SK-N-SH (cell line): ENCODE measurements at regions not wholly inside any gene's neighbourhood (a gene's known extent, or its start where the extent isn't known, plus 50 kb on each side); places are given as distances from the start of the nearest gene placed in this dataset.

Source experiments
- CTCF ChIA-PET: fragments of 300-600, 350-600 bp; formaldehyde crosslinking; extraction: SDS; loops from one replicate; lab custom pipeline; 2021; lab: Yijun Ruan, JAX
- POLR2A ChIA-PET: fragments of 350-600 bp; sonication (Branson Sonifier 250); formaldehyde crosslinking; extraction: SDS; loops from one replicate; lab custom pipeline; 2020; ENCODE audit warnings: antibody characterized with exemption, inconsistent platforms; lab: Yijun Ruan, JAX
- DNase-seq: peaks from one replicate; pipeline ENCODE4 v3.0.0; 2012
- H2AFZ ChIP-seq: fragments of 200-600 bp; sonication (generic); 2 replicates; pipeline ENCODE4 v1.8.1; 2016; ENCODE audit warnings: antibody characterized with exemption, mild to moderate bottlenecking, low read depth
- H3F3A ChIP-seq: fragments of 200-600 bp; sonication (generic); replicated peaks from 2 replicates; pipeline ENCODE3; 2016; ENCODE audit warnings: antibody characterized with exemption, mild to moderate bottlenecking; ENCODE audit not compliant: insufficient read depth
- H3K27ac ChIP-seq, 2 experiments: fragments of 200-500 bp in 1 of 2; fragments of 200-600 bp in 1 of 2; sonication (Bioruptor generic) in 1 of 2; sonication (generic), shearing (Covaris generic) in 1 of 2; 2 replicates each; pipeline versions ENCODE4 v1.5.1 to v1.6.1; 2014 to 2016; ENCODE audit warnings: low read depth in 2 of 2, inconsistent platforms in 1 of 2, low read length in 1 of 2, mild to moderate bottlenecking in 1 of 2, mixed read lengths in 1 of 2
- H3K27me3 ChIP-seq: fragments of 200-600 bp; sonication (generic), shearing (Covaris generic); 2 replicates; pipeline ENCODE4 v1.6.1; 2016; ENCODE audit warnings: mixed run types; ENCODE audit not compliant: insufficient read depth
- H3K36me3 ChIP-seq, 2 experiments: fragments of 200-500 bp in 1 of 2; fragments of 200-600 bp in 1 of 2; sonication (Bioruptor generic) in 1 of 2; sonication (generic) in 1 of 2; replicated peaks in 1 of 2; 2 replicates each; pipeline versions ENCODE3 to v1.5.1; 2014 to 2016; ENCODE audit warnings: low read length in 1 of 2, mild to moderate bottlenecking in 1 of 2; ENCODE audit not compliant: insufficient read depth in 2 of 2, control insufficient read depth in 1 of 2
- H3K4me1 ChIP-seq, 2 experiments: fragments of 200-500 bp in 1 of 2; fragments of 200-600 bp in 1 of 2; sonication (Bioruptor generic) in 1 of 2; sonication (generic), shearing (Covaris generic) in 1 of 2; 2 replicates each; pipeline versions ENCODE4 v1.5.1 to v1.6.1; 2014 to 2016; ENCODE audit warnings: low read depth in 1 of 2, low read length in 1 of 2, mixed run types in 1 of 2; ENCODE audit not compliant: insufficient read depth in 2 of 2, control insufficient read depth in 1 of 2
- H3K4me2 ChIP-seq: fragments of 200-600 bp; sonication (generic), shearing (Covaris generic); 2 replicates; pipeline ENCODE4 v1.6.1; 2017; ENCODE audit warnings: mixed run types
- H3K4me3 ChIP-seq, 2 experiments: fragments of 200-500 bp in 1 of 2; fragments of 200-600 bp in 1 of 2; sonication (Bioruptor generic) in 1 of 2; sonication (generic), shearing (Covaris generic) in 1 of 2; 2 replicates each; pipeline versions ENCODE4 v1.5.1 to v1.8.1; 2014 to 2016; ENCODE audit warnings: low read depth in 2 of 2, inconsistent platforms in 1 of 2, low read length in 1 of 2, mild to moderate bottlenecking in 1 of 2, mixed read lengths in 1 of 2, moderate library complexity in 1 of 2
- H3K79me2 ChIP-seq: fragments of 200-600 bp; sonication (generic); 2 replicates; pipeline ENCODE4 v1.8.1; 2017; ENCODE audit warnings: mild to moderate bottlenecking; ENCODE audit not compliant: insufficient read depth
- H3K9ac ChIP-seq: fragments of 200-600 bp; sonication (generic); 2 replicates; pipeline ENCODE4 v1.6.1; 2017; ENCODE audit warnings: mixed run types
- H3K9me2 ChIP-seq: fragments of 200-600 bp; sonication (generic); 2 replicates; pipeline ENCODE4 v1.6.1; 2017; ENCODE audit warnings: mixed run types
- H3K9me3 ChIP-seq: fragments of 200-600 bp; sonication (generic); 2 replicates; pipeline ENCODE4 v1.6.1; 2017; ENCODE audit warnings: mixed run types, mild to moderate bottlenecking, moderate library complexity
- H4K20me1 ChIP-seq: fragments of 200-600 bp; sonication (generic); 2 replicates; pipeline ENCODE4 v1.6.1; 2017; ENCODE audit warnings: mild to moderate bottlenecking, mixed run types; ENCODE audit not compliant: insufficient read depth
- CHD2 ChIP-seq: fragments of 150-350 bp; IDR thresholded peaks from 2 replicates; pipeline ENCODE4 v1.6.1; 2018; ENCODE audit warnings: low read length; ENCODE audit not compliant: partially characterized antibody
- CTCF ChIP-seq: fragments of 200-600 bp; sonication (generic); IDR thresholded peaks from 2 replicates; pipeline ENCODE4 v1.6.1; 2017; ENCODE audit warnings: antibody characterized with exemption, mild to moderate bottlenecking, moderate library complexity
- EZH2phosphoT487 ChIP-seq: fragments of 200-600 bp; sonication (generic); IDR thresholded peaks from 2 replicates; pipeline ENCODE4 v1.6.1; 2017; ENCODE audit warnings: low read depth, mixed run types, mild to moderate bottlenecking, antibody characterized with exemption, moderate library complexity, borderline replicate concordance
- FOXM1 ChIP-seq: IDR thresholded peaks from 2 replicates; pipeline ENCODE4 v1.4.0; 2012; ENCODE audit warnings: low read depth, mild to moderate bottlenecking
- GABPA ChIP-seq: IDR thresholded peaks from 2 replicates; pipeline ENCODE4 v1.4.0; 2012; ENCODE audit warnings: low read depth, mild to moderate bottlenecking
- IRF3 ChIP-seq: fragments of 150-350 bp; IDR thresholded peaks from 2 replicates; pipeline ENCODE4 v1.6.1; 2016; ENCODE audit warnings: mild to moderate bottlenecking, low read depth, low read length
- JUND ChIP-seq: IDR thresholded peaks from 2 replicates; pipeline ENCODE4 v1.4.0; 2012
- MEF2A ChIP-seq: IDR thresholded peaks from 2 replicates; pipeline ENCODE4 v1.4.0; 2012; ENCODE audit warnings: low read depth, borderline replicate concordance
- MXI1 ChIP-seq: IDR thresholded peaks from 2 replicates; pipeline ENCODE4 v1.6.1; 2012; ENCODE audit warnings: mild to moderate bottlenecking, low read depth, low read length, improper control_type of control experiment
- RAD21 ChIP-seq: IDR thresholded peaks from 2 replicates; pipeline ENCODE4 v1.6.1; 2012; ENCODE audit warnings: mild to moderate bottlenecking, low read length
- RCOR1 ChIP-seq: fragments of 150-350 bp; IDR thresholded peaks from 2 replicates; pipeline ENCODE4 v1.6.1; 2017; ENCODE audit warnings: antibody characterized with exemption, low read length
- RFX5 ChIP-seq: IDR thresholded peaks from 2 replicates; pipeline ENCODE4 v1.6.1; 2012; ENCODE audit warnings: mild to moderate bottlenecking, improper control_type of control experiment, low read length
- SIN3A ChIP-seq: IDR thresholded peaks from 2 replicates; pipeline ENCODE4 v1.6.1; 2012; ENCODE audit warnings: low read depth, mild to moderate bottlenecking, low read length, moderate library complexity, borderline replicate concordance
- SMC3 ChIP-seq: IDR thresholded peaks from 2 replicates; pipeline ENCODE4 v1.6.1; 2012; ENCODE audit warnings: low read depth, low read length, improper control_type of control experiment
- TAF1 ChIP-seq: IDR thresholded peaks from 2 replicates; pipeline ENCODE4 v1.6.1; 2012; ENCODE audit warnings: low read depth, mild to moderate bottlenecking, low read length, moderate library complexity, borderline replicate concordance
- USF1 ChIP-seq: IDR thresholded peaks from 2 replicates; pipeline ENCODE4 v1.4.0; 2012; ENCODE audit warnings: low read depth, borderline replicate concordance
- YY1 ChIP-seq: IDR thresholded peaks from 2 replicates; pipeline ENCODE4 v1.4.0; 2012; ENCODE audit warnings: low read depth, mild to moderate bottlenecking
- ZBTB33 ChIP-seq: IDR thresholded peaks from 2 replicates; pipeline ENCODE4 v1.4.0; 2012; ENCODE audit warnings: low read depth, borderline replicate concordance
- WGBS: methylation state at CpG from one replicate; pipeline ENCODE4 v1.1.6; 2017; ENCODE audit warnings: low lambda C conversion rate; 5-methylcytosine and 5-hydroxymethylcytosine counted together

GRCh38 chr3:6062261-6063187 is 798.4 kb upstream of the GRM7 start:
- CTCF ChIA-PET: no interaction called here
- Histone ChIP-seq H3F3A (no peaks in the 10 kb centered on the region), H3K9me2 (no peaks in the 10 kb centered on the region), H3K79me2 (no peaks in the 10 kb centered on the region), H3K27ac (no peak overlapping the region), H4K20me1 (no peaks in the 10 kb centered on the region), H3K4me3 (no peak overlapping the region), H3K9me3 (no peaks in the 10 kb centered on the region), H3K9ac (no peak overlapping the region), H3K4me2 (no peak overlapping the region), H3K4me1 (no peaks in the 10 kb centered on the region; a peak in 1 of 4 replicates), H3K27me3 (no peaks in the 10 kb centered on the region), H3K36me3 (no peaks in the 10 kb centered on the region), H2AFZ (no peak overlapping the region)
- TF ChIP-seq SIN3A: no peak
- no peak for TF ChIP-seq CHD2
- TF ChIP-seq SMC3: no peak
- TF ChIP-seq YY1: no peak
- TF ChIP-seq TAF1: no peak
- no peak for TF ChIP-seq FOXM1
- TF ChIP-seq GABPA: no peak
- no peak for TF ChIP-seq MXI1
- TF ChIP-seq EZH2phosphoT487: no peak
- TF ChIP-seq RAD21: no peak
- TF ChIP-seq USF1: no peak
- no peak for TF ChIP-seq IRF3
- no peak for TF ChIP-seq ZBTB33
- TF ChIP-seq RFX5: no peak
- no peak for TF ChIP-seq RCOR1
- TF ChIP-seq MEF2A: no peak
- no peak for TF ChIP-seq CTCF
- no peak for TF ChIP-seq JUND
- peak; percentile 8 for DNase-seq
- POLR2A ChIA-PET: no interaction called here
- WGBS: 15% methylated on average over 5 of the region's 6 CpGs
